Activated naive CD8-positive, alpha-beta T cell treated with anti-CD3 and anti-CD28 coated beads for 36 hours (primary cell): ENCODE measurements at regions not wholly inside any gene's neighbourhood (a gene's known extent, or its start where the extent isn't known, plus 50 kb on each side); places are given as distances from the start of the nearest gene placed in this dataset.
"Not testable (repeated sequence)": the region's sequence is repeated elsewhere in the genome, so short reads cannot be mapped to it uniquely, and the experiment has no call there.

Experiments used
- DNase-seq: peaks from one replicate; pipeline ENCODE4 v3.0.0; 2021
- H3K27ac Mint-ChIP-seq: one replicate; pipeline ENCODE4 v1.8.0; 2022; ENCODE audit warnings: mild to moderate bottlenecking, moderate library complexity, mixed read lengths
- H3K27me3 Mint-ChIP-seq: one replicate; pipeline ENCODE4 v1.8.0; 2022; ENCODE audit warnings: mild to moderate bottlenecking, mixed read lengths
- H3K36me3 Mint-ChIP-seq: one replicate; pipeline ENCODE4 v1.8.0; 2021; ENCODE audit warnings: mild to moderate bottlenecking, mixed read lengths
- H3K4me1 Mint-ChIP-seq: one replicate; pipeline ENCODE4 v1.8.0; 2021; ENCODE audit warnings: mixed read lengths
- H3K4me3 Mint-ChIP-seq: one replicate; pipeline ENCODE4 v1.8.0; 2022; ENCODE audit warnings: mild to moderate bottlenecking, moderate library complexity, mixed read lengths
- H3K9me3 Mint-ChIP-seq: one replicate; pipeline ENCODE4 v1.8.0; 2022; ENCODE audit warnings: mixed read lengths

DNA sequence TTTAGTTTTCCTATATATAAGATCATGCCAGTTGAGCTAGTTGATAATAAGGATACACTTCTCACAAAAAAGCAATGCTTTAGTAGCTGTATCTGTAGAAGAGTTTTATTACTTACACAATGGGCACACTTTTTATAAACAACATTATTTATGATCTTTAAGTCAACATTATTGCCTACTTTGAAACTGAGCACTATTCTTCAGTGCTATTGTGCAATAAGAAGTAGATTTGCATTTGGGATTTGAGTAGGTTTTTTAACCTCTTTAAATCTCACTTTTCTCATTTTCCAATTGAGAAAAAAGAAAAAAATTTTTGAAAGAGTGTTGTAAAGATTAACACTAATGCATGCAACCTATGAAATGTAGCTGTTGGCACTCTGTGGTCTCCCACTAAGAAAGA lies 1198.3 kb downstream of the GALC start:
- Mint-ChIP-seq H3K27me3 (no peaks in the 10 kb centered on the region), H3K4me3 (no peak overlapping the region), H3K9me3 (no peaks in the 10 kb centered on the region), H3K4me1 (no peaks in the 10 kb centered on the region), H3K27ac (no peak overlapping the region), H3K36me3 (no peaks in the 10 kb centered on the region)
- DNase-seq, result no peak

DNA sequence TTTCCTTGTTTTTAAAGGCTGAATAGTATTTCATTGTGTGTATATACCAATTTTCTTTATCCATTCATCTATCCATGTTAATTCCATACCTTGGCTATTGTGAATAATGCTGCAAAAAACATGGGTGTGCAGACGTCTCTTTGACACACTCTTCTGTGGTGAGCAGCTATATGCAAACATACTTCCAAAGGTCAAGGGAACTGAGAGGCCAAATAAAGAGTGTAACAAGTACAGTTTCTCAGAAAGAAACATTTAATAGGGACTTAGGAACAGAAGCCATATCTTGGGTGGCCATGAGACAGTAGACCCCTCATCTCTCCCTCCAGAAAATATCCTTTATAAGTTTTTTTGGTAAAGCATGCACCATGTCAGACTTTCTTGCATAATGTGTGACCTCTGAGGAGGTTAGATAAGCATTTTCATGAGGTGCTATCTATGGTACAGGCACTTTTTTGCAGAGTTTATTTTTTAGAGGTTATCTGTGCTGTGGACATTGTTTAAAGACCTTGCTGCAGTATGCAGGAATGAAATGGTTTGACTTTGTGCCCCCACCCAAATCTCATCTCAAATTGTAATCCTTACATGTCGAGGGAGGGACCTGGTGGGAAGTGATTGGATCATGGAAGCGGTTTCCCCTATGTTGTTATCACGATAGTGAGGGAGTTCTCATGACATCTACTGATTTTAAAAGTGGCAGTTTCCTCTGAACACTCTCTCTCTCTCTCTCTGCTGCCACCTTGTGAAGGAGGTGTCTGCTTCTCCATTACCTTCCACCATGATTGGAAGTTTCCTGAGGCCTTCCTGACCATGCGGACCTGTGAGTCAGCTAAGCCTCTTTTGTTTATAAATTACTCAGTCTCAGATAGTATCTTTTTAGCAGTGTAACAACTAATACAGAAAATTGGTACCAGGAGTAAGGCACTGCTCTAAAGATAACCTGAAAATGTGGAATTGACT lies 1202.3 kb downstream of the GALC start:
- Mint-ChIP-seq H3K9me3 (no peaks in the 10 kb centered on the region), H3K4me3 (no peak overlapping the region), H3K27me3 (no peaks in the 10 kb centered on the region), H3K36me3 (no peaks in the 10 kb centered on the region), H3K4me1 (no peaks in the 10 kb centered on the region), H3K27ac (no peak overlapping the region)
- no peak for DNase-seq

DNA sequence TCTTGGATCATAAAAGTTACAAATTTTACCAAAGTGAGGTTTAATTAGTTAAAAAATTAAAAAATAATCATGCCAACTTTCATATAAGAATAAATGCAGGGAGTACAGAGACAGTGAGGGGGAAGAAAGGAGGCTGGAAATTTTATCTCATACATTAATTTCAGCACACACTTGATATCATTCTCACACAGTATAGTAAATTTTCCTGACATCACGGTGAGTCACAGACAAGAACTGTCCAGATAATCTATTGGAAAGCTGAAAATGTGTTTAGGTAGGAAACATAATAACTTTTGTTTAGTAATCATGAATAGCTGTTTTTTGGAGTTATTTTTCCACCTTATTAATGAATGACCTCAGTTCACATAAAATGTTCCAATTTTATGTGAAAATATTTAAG lies 1204.8 kb downstream of the GALC start:
- peaks cover 3% of the 10 kb centered on the region for H3K9me3 Mint-ChIP-seq
- no peak overlapping the region for H3K27ac Mint-ChIP-seq
- H3K4me1 Mint-ChIP-seq, result no peaks in the 10 kb centered on the region
- no peak for DNase-seq
- no peaks in the 10 kb centered on the region for H3K27me3 Mint-ChIP-seq
- no peak overlapping the region for H3K4me3 Mint-ChIP-seq
- no peaks in the 10 kb centered on the region for H3K36me3 Mint-ChIP-seq

DNA sequence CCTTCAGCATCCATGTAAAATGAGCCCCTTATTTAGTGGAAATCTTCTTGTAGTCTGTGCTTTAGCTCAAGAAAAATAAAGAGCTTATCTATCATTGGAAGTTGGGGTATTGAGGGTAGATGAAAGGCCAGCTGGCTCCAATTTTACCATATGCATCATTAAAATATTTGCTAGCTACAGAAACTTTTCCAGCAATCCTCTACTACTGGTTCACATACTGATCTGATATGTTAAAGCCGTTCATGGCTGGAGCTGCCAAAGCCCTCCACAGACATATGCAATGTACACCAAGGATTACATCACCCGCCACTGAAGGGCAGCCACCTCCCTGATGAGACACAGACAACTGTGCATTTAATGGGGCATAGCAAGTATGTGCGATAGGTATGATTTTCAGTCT lies 1205.3 kb downstream of the GALC start:
- H3K27me3 Mint-ChIP-seq, result no peaks in the 10 kb centered on the region
- H3K9me3 Mint-ChIP-seq, result peaks cover 3% of the 10 kb centered on the region
- no peak overlapping the region for H3K27ac Mint-ChIP-seq
- H3K4me3 Mint-ChIP-seq, result no peak overlapping the region
- DNase-seq, result no peak
- no peaks in the 10 kb centered on the region for H3K4me1 Mint-ChIP-seq
- H3K36me3 Mint-ChIP-seq, result no peaks in the 10 kb centered on the region

DNA sequence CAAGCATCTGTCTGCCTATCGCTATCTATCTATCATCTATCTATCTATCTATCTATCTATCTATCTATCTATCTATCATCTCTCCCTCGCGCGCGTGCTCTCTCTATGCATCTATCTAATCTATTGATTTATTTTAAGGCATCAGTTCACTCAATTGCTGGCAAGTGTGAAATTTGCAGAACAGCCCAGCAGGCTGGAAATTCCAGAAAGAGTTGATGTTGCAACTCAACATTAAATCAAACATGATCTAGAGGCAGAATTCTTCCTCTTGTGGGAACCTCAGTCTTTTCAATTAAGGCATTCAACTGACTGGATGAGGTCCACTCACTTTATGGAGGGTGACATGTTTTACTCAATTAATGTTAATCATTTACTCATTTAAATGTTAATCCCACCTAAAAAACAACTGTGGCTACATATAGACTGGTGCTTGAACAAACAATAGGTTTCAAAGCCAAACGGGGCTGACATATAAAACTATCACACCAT lies 1210.8 kb downstream of the GALC start:
- DNase-seq, result no peak
- no peak overlapping the region for H3K4me3 Mint-ChIP-seq

DNA sequence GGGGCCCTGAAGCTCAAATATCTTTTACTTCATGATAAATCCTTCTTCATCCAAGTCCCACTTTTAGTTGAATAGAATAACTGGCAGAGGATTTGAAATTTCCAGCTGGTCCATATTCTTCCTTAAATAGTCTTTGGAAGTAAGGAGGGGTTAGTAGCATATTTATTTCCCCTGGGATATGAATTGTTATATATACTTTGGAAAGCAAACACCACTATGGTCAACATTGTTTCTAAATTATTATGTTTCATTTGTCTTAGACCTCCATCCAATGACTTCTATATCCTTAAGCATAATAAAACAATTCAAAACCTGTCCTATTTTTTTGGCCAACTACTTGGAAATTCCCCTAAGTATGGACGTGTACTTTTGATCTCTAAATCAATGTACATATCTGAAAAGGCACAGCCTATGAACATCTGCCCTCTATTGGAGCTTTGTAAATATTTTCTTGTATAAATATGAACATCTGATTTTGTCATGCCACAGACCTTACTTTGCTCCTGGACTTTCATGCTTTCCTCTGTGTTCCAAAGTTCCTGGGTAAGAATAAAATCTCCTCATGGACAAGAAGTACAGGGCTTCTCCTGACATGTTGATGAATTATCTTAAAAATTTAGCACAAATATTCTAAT lies 1212.0 kb downstream of the GALC start:
- H3K9me3 Mint-ChIP-seq, result peaks cover 7% of the 10 kb centered on the region

More for the DNA sequence above, 1210.8 kb downstream of the GALC start:
- Mint-ChIP-seq H3K27me3 (no peaks in the 10 kb centered on the region), H3K9me3 (peaks cover 7% of the 10 kb centered on the region), H3K36me3 (no peaks in the 10 kb centered on the region), H3K27ac (no peak overlapping the region), H3K4me1 (no peaks in the 10 kb centered on the region)

DNA sequence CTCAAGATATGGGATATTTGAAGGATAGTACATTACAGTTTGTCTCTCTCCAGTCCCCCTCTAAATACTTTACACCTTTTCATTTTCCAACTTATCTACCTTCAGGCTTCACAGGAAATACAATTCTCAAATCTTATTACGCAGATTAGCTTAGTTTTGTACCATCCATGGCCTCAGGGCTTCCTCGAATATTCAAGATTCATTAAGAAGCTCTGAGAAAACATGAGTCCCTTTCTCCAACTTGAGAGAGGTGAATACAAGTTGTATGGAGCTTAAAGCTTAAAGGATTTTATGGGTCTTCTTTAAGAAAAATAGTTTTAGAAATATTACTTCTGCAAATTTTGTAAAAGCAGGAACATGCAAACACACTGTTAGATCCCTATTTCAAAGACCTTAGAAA lies 1212.5 kb downstream of the GALC start:
- no peaks in the 10 kb centered on the region for H3K36me3 Mint-ChIP-seq
- H3K27ac Mint-ChIP-seq, result no peak overlapping the region
- no peaks in the 10 kb centered on the region for H3K4me1 Mint-ChIP-seq
- no peak for DNase-seq
- peaks cover 7% of the 10 kb centered on the region for H3K9me3 Mint-ChIP-seq
- no peaks in the 10 kb centered on the region for H3K27me3 Mint-ChIP-seq
- H3K4me3 Mint-ChIP-seq, result no peak overlapping the region

More for the DNA sequence above, 1212.0 kb downstream of the GALC start:
- H3K36me3 Mint-ChIP-seq, result no peaks in the 10 kb centered on the region
- no peaks in the 10 kb centered on the region for H3K4me1 Mint-ChIP-seq
- no peak overlapping the region for H3K27ac Mint-ChIP-seq
- no peak for DNase-seq
- no peaks in the 10 kb centered on the region for H3K27me3 Mint-ChIP-seq
- H3K4me3 Mint-ChIP-seq, result no peak overlapping the region

DNA sequence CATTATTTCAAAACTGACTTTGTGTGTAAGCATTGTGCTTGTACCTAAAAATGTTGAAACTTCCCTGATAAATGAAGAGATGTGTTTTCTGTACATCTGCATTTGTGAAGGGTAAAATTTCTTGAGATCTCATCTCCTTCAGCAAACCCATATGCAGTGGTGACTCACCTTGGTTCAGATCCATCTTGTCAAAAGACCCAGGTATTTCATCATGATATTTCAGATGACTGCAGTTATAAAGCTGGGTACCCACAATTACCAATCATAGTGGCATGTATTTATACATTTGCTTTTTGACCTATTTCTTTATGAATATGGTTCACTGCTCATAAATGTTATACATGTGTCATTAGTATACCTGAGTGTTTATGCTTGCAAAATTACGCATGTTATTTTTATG lies 1213.6 kb downstream of the GALC start:
- Mint-ChIP-seq H3K36me3 (no peaks in the 10 kb centered on the region), H3K27ac (no peak overlapping the region), H3K27me3 (no peaks in the 10 kb centered on the region), H3K9me3 (peaks cover 5% of the 10 kb centered on the region), H3K4me1 (no peaks in the 10 kb centered on the region), H3K4me3 (no peak overlapping the region)
- no peak for DNase-seq

DNA sequence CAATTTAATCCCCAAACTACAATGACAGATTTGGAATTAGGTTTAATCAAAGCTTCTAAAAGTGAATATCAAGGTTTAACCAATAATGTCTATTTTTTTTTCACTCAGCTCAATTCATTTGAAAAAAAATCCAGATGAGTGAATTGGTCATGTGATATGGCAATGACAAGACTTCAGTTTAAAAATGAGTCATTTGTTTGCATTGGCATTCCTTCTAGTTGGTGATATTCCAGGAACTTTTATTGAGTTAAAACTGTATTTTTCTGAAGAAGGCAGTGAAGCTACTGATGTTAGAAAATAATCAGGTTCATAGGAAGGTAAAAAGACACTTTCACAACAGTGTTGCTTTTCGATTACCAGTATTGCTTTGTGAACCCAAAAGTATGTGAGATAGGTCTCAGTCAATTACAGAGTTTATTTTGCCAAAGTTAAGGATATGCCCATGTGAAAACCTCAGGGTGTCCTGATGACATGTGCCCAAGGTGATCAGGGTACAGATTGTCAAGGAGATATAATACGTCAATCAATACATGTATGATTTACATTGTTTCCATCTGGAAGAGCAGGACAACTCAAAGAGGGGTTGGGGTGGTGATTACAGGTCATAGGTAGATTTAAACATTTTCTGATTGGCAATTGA lies 1214.9 kb downstream of the GALC start:
- no peak for DNase-seq
- H3K9me3 Mint-ChIP-seq, result peaks cover 5% of the 10 kb centered on the region
- H3K27ac Mint-ChIP-seq, result no peak overlapping the region
- no peaks in the 10 kb centered on the region for H3K27me3 Mint-ChIP-seq
- H3K36me3 Mint-ChIP-seq, result no peaks in the 10 kb centered on the region
- no peaks in the 10 kb centered on the region for H3K4me1 Mint-ChIP-seq
- H3K4me3 Mint-ChIP-seq, result no peak overlapping the region

DNA sequence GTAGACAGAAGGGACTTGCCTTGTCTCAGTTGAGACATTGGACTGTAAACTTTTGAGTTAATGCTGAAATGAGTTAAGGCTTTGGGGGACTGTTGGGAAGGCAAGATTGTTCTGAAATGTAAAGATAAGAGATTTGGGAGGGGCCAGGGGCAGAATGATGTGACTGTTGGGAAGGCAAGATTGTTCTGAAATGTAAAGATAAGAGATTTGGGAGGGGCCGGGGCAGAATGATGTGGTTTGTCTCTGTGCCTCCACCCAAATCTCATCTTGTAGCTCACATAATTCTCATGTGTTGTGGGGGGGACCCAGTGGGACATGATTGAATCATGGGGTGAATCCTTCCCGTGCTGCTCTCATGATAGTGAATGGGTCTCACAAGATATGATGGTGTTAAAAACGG lies 1217.1 kb downstream of the GALC start:
- H3K4me3 Mint-ChIP-seq, H3K36me3 Mint-ChIP-seq, H3K27me3 Mint-ChIP-seq, H3K4me1 Mint-ChIP-seq, H3K27ac Mint-ChIP-seq, DNase-seq, H3K9me3 Mint-ChIP-seq: not testable (repeated sequence)

DNA sequence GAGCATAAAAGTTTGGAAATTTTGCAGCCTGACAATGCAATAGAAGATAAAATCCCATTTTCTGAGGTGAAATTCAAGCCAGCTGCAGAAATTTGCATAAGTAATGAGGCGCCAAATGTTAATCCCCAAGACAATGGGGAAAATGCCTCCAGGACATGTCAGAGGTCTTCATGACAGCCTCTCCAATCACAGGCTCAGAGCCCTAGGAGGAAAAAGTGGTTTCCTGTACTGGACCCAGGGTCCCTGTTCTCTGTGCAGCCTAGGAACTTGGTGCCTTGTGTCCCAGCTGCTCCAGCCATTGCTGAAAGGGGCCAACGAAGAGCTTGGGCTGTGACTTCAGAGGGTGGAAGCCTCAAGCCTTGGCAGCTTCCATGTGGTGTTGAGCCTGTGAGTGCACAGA lies 1218.1 kb downstream of the GALC start:
- H3K27me3 Mint-ChIP-seq, result no peaks in the 10 kb centered on the region
- H3K27ac Mint-ChIP-seq, result no peak overlapping the region
- H3K36me3 Mint-ChIP-seq, result no peaks in the 10 kb centered on the region

DNA sequence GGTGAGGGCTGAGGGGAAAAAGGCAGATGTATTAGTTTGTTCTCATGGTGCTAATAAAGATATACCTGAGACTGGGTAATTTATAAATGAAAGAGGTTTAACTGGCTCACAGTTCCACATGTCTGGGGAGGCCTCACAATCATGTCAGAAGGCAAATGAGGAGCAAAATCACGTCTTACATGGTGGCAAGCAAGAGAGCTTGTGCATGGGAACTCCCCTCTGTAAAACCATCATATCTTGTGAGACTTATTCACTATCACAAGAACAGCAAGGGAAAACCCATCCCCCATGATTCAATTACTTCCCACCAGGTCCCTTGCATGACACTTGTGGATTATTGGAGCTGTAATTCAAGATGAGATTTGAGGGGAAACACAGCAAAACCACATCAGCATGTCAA lies 1220.9 kb downstream of the GALC start:
- no peak for DNase-seq
- H3K27ac Mint-ChIP-seq, result no peak overlapping the region
- H3K4me3 Mint-ChIP-seq, result no peak overlapping the region
- H3K36me3 Mint-ChIP-seq, result no peaks in the 10 kb centered on the region
- no peaks in the 10 kb centered on the region for H3K4me1 Mint-ChIP-seq
- H3K9me3 Mint-ChIP-seq, result no peaks in the 10 kb centered on the region
- no peaks in the 10 kb centered on the region for H3K27me3 Mint-ChIP-seq

More for the DNA sequence above, 1218.1 kb downstream of the GALC start:
- DNase-seq, result no peak
- Mint-ChIP-seq H3K4me1 (no peaks in the 10 kb centered on the region), H3K9me3 (peaks cover 2% of the 10 kb centered on the region), H3K4me3 (no peak overlapping the region)

DNA sequence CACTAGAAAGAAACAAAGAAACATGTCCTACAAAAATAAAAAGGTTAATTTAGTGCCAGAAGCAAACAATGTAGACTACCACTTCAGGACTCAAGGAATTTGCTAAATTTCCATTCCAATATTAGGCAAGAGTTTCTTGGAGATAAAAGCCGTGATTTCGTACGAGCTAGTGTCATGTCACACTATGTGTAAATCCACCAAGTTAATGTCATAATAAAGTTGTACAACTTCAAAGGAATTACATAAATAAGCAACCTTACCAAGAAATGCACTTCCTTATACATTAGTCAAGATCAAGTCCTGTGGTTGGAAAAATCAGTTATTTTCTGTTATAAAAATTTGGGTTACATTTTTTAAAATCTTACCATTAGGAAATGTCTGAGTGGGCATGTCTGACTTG lies 1222.8 kb downstream of the GALC start:
- Mint-ChIP-seq H3K4me1 (no peaks in the 10 kb centered on the region), H3K4me3 (no peak overlapping the region), H3K36me3 (no peaks in the 10 kb centered on the region), H3K9me3 (no peaks in the 10 kb centered on the region), H3K27me3 (no peaks in the 10 kb centered on the region), H3K27ac (no peak overlapping the region)
- DNase-seq, result no peak

DNA sequence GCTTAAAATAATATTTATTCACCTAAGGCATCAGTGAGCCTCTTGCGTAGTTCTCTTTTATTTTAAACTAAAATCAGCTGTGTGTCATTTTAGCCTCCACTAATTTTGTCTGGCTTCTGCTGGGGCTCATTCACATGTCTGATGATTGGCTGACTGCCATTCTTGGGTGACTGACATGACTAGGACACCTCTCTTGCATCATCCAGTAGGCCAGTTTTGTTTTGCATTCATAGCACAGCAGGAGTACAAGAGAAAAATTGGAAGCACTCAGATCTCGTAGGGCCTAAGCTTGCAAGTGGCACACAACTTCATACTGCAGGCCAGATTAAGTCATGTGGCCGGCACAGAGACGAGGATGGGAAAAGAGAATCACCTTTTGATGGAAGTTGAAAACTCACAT lies 1226.5 kb downstream of the GALC start:
- Mint-ChIP-seq H3K9me3 (no peaks in the 10 kb centered on the region), H3K27me3 (no peaks in the 10 kb centered on the region), H3K36me3 (no peaks in the 10 kb centered on the region), H3K4me1 (no peaks in the 10 kb centered on the region), H3K27ac (no peak overlapping the region), H3K4me3 (no peak overlapping the region)
- no peak for DNase-seq

DNA sequence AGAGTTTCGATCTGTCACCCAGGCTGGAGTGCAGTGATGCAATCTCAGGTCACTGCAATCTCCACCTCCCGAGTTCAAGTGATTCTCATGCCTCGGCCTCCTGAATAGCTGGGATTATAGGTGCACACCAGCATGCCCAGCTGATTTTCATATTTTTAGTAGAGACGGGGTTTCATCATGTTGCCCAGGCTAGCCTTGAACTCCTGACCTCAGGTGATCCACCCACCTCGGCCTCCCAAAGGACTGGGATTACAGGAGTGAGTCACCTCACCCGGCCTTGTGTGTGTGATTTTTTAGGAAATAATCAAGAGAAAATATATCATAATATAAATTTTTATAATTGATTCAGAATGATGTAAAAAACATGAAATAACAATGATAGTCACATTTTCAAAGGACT lies 1231.4 kb downstream of the GALC start:
- H3K4me3 Mint-ChIP-seq, result no peak overlapping the region
- no peaks in the 10 kb centered on the region for H3K4me1 Mint-ChIP-seq
- H3K27me3 Mint-ChIP-seq, result no peaks in the 10 kb centered on the region
- H3K36me3 Mint-ChIP-seq, result no peaks in the 10 kb centered on the region
- DNase-seq, result no peak
- H3K9me3 Mint-ChIP-seq, result no peaks in the 10 kb centered on the region
- no peak overlapping the region for H3K27ac Mint-ChIP-seq
